DND-41 (cell line): ENCODE measurements at regions not wholly inside any gene's neighbourhood (a gene's known extent, or its start where the extent isn't known, plus 50 kb on each side); places are given as distances from the start of the nearest gene placed in this dataset.

Experiments
- ATAC-seq: fragments of 200-7000 bp; cut with Tn5 transposase; 3 replicates; pipeline ENCODE4 v1.9.1; 2021; ENCODE audit warnings: low read depth; ENCODE audit not compliant: insufficient read depth
- DNase-seq: peaks from one replicate; pipeline ENCODE4 v3.0.0-alpha.2; 2020
- H2AFZ ChIP-seq: 2 replicates; pipeline ENCODE4 v1.6.0; 2012; ENCODE audit warnings: low read depth, low read length
- H3K27ac ChIP-seq: 2 replicates; pipeline ENCODE4 v1.5.1; 2012; ENCODE audit warnings: low read length, inconsistent platforms
- H3K27me3 ChIP-seq: fragments of 200-600 bp; sonication (generic); 2 replicates; pipeline ENCODE4 v1.6.0; 2012; ENCODE audit warnings: low read length, mild to moderate bottlenecking, inconsistent platforms; ENCODE audit not compliant: insufficient read depth, poor library complexity
- H3K36me3 ChIP-seq: 2 replicates; pipeline ENCODE4 v1.5.1; 2012; ENCODE audit warnings: low read length, inconsistent platforms; ENCODE audit not compliant: insufficient read depth
- H3K4me1 ChIP-seq: 2 replicates; pipeline ENCODE4 v1.5.1; 2012; ENCODE audit warnings: mild to moderate bottlenecking, low read length; ENCODE audit not compliant: insufficient read depth
- H3K4me2 ChIP-seq: 2 replicates; pipeline ENCODE4 v1.6.0; 2012; ENCODE audit warnings: mild to moderate bottlenecking, moderate library complexity, low read length, inconsistent platforms; ENCODE audit not compliant: insufficient read depth
- H3K4me3 ChIP-seq, 2 experiments: fragments of 200-600 bp in 1 of 2; shearing (Covaris generic) in 1 of 2; 2 replicates each; pipeline ENCODE4 v1.5.1; 2012 to 2016; ENCODE audit warnings: inconsistent platforms in 2 of 2, low read length in 2 of 2, mild to moderate bottlenecking in 2 of 2, low read depth in 1 of 2, moderate library complexity in 1 of 2
- H3K79me2 ChIP-seq: 2 replicates; pipeline ENCODE4 v1.6.0; 2012; ENCODE audit warnings: low read length, inconsistent platforms; ENCODE audit not compliant: insufficient read depth
- H3K9ac ChIP-seq: 2 replicates; pipeline ENCODE4 v1.6.0; 2012; ENCODE audit warnings: low read depth, mild to moderate bottlenecking, inconsistent platforms, low read length, moderate library complexity
- H3K9me3 ChIP-seq: 2 replicates; pipeline ENCODE4 v1.5.1; 2012; ENCODE audit warnings: low read length, moderate library complexity, mild to moderate bottlenecking, inconsistent platforms; ENCODE audit not compliant: insufficient read depth, severe bottlenecking
- H4K20me1 ChIP-seq: 2 replicates; pipeline ENCODE4 v1.6.0; 2012; ENCODE audit warnings: low read length; ENCODE audit not compliant: insufficient read depth
- CTCF ChIP-seq: IDR thresholded peaks from 2 replicates; pipeline ENCODE4 v1.5.1; 2012; ENCODE audit warnings: borderline replicate concordance, low read length, moderate library complexity, mild to moderate bottlenecking; ENCODE audit not compliant: poor library complexity, severe bottlenecking; ENCODE audit errors: extremely low read depth
- EZH2 ChIP-seq: IDR thresholded peaks from 3 replicates; pipeline ENCODE4 v1.6.1; 2012; ENCODE audit warnings: borderline replicate concordance, low read depth, mild to moderate bottlenecking, moderate library complexity, low read length, inconsistent platforms; ENCODE audit not compliant: severe bottlenecking

GRCh38 chr13:111551204-111551820 is 230.9 kb downstream of the TEX29 start:
- Histone ChIP-seq H3K4me2 (no peak overlapping the region), H3K79me2 (no peaks in the 10 kb centered on the region), H3K27ac (no peak overlapping the region), H3K4me3 (no peak overlapping the region), H2AFZ (no peak overlapping the region), H3K27me3 (peaks cover 10% of the 10 kb centered on the region), H3K4me1 (no peaks in the 10 kb centered on the region), H3K9ac (no peak overlapping the region), H3K9me3 (no peaks in the 10 kb centered on the region), H4K20me1 (no peaks in the 10 kb centered on the region), H3K36me3 (no peaks in the 10 kb centered on the region)
- TF ChIP-seq EZH2, result no peak
- TF ChIP-seq CTCF, result no peak
- DNase-seq (no peak), ATAC-seq (no peak)

DNA sequence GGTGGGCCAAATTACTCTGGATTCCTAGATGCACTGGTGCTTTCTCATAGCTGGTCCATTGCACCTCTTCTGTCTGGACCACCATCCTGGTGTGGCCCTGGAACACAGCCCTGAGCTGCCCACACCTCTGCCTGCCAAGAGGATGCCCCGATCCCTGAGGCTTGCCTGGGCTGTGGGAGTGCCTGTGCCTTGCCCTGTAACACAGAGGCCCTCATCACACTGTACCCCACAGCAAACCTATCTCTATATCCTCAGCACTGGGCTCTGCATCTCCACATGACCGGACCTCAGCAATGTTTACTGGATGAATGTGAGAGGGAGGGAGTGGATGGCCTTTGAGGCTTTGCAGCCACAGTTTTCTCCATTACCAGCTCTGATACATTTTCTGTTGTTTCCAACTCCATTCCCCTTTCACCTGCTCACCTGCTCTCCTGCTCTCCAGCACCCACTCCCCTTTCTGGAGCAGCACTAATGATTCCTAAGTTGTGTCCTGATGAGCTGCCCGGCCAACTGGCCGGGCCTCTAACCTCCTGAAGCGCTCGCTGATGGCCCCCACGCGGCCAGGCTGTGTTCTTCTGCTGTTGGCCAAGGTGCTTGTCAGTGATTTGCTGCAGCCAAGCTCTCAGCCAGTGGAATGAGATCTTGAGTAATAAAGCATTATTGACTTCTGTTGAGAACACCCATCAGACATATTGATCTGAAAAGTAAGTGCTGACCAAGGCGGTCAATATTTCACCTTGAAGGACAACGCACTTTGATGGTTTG is 232.6 kb downstream of the TEX29 start:
- Histone ChIP-seq H4K20me1 (no peaks in the 10 kb centered on the region; the same call in 1 of the 2 replicates), H3K9me3 (no peaks in the 10 kb centered on the region), H3K27me3 (peaks cover 10% of the 10 kb centered on the region), H3K36me3 (no peaks in the 10 kb centered on the region), H3K4me3 (no peak overlapping the region), H3K4me1 (no peaks in the 10 kb centered on the region), H3K9ac (no peak overlapping the region), H3K27ac (no peak overlapping the region), H3K4me2 (no peak overlapping the region), H2AFZ (no peak overlapping the region), H3K79me2 (no peaks in the 10 kb centered on the region)
- no peak for TF ChIP-seq CTCF
- TF ChIP-seq EZH2, result no peak
- DNase-seq (no peak), ATAC-seq (no peak)

DNA sequence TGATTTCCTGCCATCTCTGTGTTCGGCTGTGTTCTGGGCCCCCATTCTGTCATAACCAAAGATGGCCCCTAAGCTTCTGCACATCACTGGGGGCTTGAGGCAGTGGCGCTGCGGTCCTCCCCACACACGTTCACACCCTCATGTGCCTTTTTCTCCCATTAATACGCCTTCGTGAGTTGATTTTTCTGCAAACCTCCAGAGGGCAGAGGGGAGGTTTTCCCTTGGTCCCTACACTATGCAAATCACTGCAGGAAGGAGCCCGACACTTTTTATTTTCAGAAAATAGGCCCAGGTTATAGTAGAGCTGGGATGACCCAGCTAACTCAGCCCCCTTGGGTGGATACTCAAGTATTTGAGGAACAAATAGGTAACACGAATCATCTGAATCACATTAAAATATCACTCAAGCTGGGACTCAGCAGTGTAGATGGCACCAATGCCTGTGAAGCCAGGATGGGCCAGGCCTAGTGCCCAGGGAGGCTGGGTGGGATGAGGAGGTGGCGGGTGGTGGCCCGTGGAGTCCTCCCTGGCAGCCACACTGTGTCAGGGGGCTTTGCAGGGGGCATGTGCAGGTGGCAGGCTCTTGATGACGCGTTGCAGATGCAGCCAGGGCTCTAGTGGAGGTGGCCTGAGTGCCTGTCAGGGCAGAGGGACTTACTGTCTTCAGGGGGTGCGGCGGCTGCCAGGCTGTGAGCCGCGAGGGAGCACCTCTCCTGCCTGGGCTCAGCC is 234.3 kb downstream of the TEX29 start:
- H3K4me3 ChIP-seq, result no peak overlapping the region
- no peak overlapping the region for H2AFZ ChIP-seq
- H3K36me3 ChIP-seq, result no peaks in the 10 kb centered on the region
- H3K9me3 ChIP-seq, result no peaks in the 10 kb centered on the region
- peaks cover 12% of the 10 kb centered on the region for H3K27me3 ChIP-seq
- no peak for DNase-seq
- TF ChIP-seq CTCF, result no peak
- no peak for TF ChIP-seq EZH2
- H3K27ac ChIP-seq, result no peak overlapping the region
- H3K9ac ChIP-seq, result no peak overlapping the region
- H3K79me2 ChIP-seq, result no peaks in the 10 kb centered on the region
- H4K20me1 ChIP-seq, result no peaks in the 10 kb centered on the region; the same call in 1 of the 2 replicates
- no peak overlapping the region for H3K4me2 ChIP-seq
- H3K4me1 ChIP-seq, result no peaks in the 10 kb centered on the region
- no peak for ATAC-seq
